H9 (cell line): ENCODE measurements at regions not wholly inside any gene's neighbourhood (a gene's known extent, or its start where the extent isn't known, plus 50 kb on each side); places are given as distances from the start of the nearest gene placed in this dataset.

Experiments
- DNase-seq: peaks from one replicate; pipeline ENCODE4 v3.0.0-alpha.2; 2017
- H2AFZ ChIP-seq: one replicate; pipeline ENCODE4 v1.6.1; 2013; ENCODE audit warnings: mild to moderate bottlenecking, low read length, control low read depth, moderate library complexity
- H2AK5ac ChIP-seq: 2 replicates; pipeline ENCODE4 v1.6.1; 2013; ENCODE audit warnings: low read length, control low read depth, mixed read lengths; ENCODE audit not compliant: insufficient read length
- H2BK120ac ChIP-seq: one replicate; pipeline ENCODE4 v1.6.1; 2013; ENCODE audit warnings: low read depth, mild to moderate bottlenecking, low read length, control low read depth, inconsistent platforms; ENCODE audit not compliant: poor library complexity, severe bottlenecking
- H2BK12ac ChIP-seq: 2 replicates; pipeline ENCODE4 v1.6.1; 2013; ENCODE audit warnings: low read length, control low read depth, mixed read lengths, low read depth; ENCODE audit not compliant: insufficient read length
- H2BK15ac ChIP-seq: 2 replicates; pipeline ENCODE4 v1.6.1; 2013; ENCODE audit warnings: low read depth, low read length, control low read depth
- H2BK20ac ChIP-seq: one replicate; pipeline ENCODE4 v1.6.1; 2013; ENCODE audit warnings: low read depth, mild to moderate bottlenecking, low read length, control low read depth, inconsistent platforms; ENCODE audit not compliant: poor library complexity, severe bottlenecking
- H2BK5ac ChIP-seq: 2 replicates; pipeline ENCODE4 v1.6.1; 2013; ENCODE audit warnings: low read length, control low read depth, mixed read lengths; ENCODE audit not compliant: insufficient read length
- H3K14ac ChIP-seq: 2 replicates; pipeline ENCODE4 v1.6.1; 2013; ENCODE audit warnings: low read length, control low read depth; ENCODE audit not compliant: insufficient read depth
- H3K18ac ChIP-seq: 2 replicates; pipeline ENCODE4 v1.6.1; 2013; ENCODE audit warnings: low read depth, mild to moderate bottlenecking, mixed read lengths, low read length, control low read depth; ENCODE audit not compliant: insufficient read length
- H3K23ac ChIP-seq: 2 replicates; pipeline ENCODE4 v1.6.1; 2013; ENCODE audit warnings: low read length, control low read depth, mixed read lengths, low read depth; ENCODE audit not compliant: insufficient read length
- H3K23me2 ChIP-seq: 2 replicates; pipeline ENCODE4 v1.6.1; 2013; ENCODE audit warnings: low read depth, mild to moderate bottlenecking, mixed read lengths, low read length, control low read depth; ENCODE audit not compliant: insufficient read length, poor library complexity, severe bottlenecking
- H3K27ac ChIP-seq: 2 replicates; pipeline ENCODE4 v1.5.1; 2013; ENCODE audit warnings: low read length, control low read depth, mixed read lengths, low read depth; ENCODE audit not compliant: insufficient read length
- H3K27me3 ChIP-seq: 2 replicates; pipeline ENCODE4 v1.6.1; 2013; ENCODE audit warnings: low read length, control low read depth, inconsistent platforms; ENCODE audit not compliant: insufficient read depth
- H3K4ac ChIP-seq: 2 replicates; pipeline ENCODE4 v1.6.1; 2013; ENCODE audit warnings: low read depth, mild to moderate bottlenecking, control low read depth, inconsistent platforms, low read length, moderate library complexity
- H3K4me1 ChIP-seq: 2 replicates; pipeline ENCODE4 v1.6.1; 2013; ENCODE audit warnings: low read length, control low read depth, inconsistent platforms; ENCODE audit not compliant: insufficient read depth
- H3K4me2 ChIP-seq: 2 replicates; pipeline ENCODE4 v1.6.1; 2013; ENCODE audit warnings: low read length, control low read depth, mixed read lengths; ENCODE audit not compliant: insufficient read length, insufficient read depth
- H3K56ac ChIP-seq: 2 replicates; pipeline ENCODE4 v1.6.1; 2013; ENCODE audit warnings: low read depth, mild to moderate bottlenecking, mixed read lengths, low read length, control low read depth; ENCODE audit not compliant: insufficient read length
- H3K79me1 ChIP-seq: 2 replicates; pipeline ENCODE4 v1.6.1; 2013; ENCODE audit warnings: low read depth, mild to moderate bottlenecking, moderate library complexity, low read length, control low read depth, inconsistent platforms; ENCODE audit not compliant: insufficient read depth, poor library complexity, severe bottlenecking
- H3K79me2 ChIP-seq: 2 replicates; pipeline ENCODE4 v1.6.1; 2013; ENCODE audit warnings: low read length, control low read depth, inconsistent platforms; ENCODE audit not compliant: insufficient read depth
- H3K9ac ChIP-seq: 2 replicates; pipeline ENCODE4 v1.6.1; 2013; ENCODE audit warnings: low read length, control low read depth, mixed read lengths; ENCODE audit not compliant: insufficient read length; ENCODE audit errors: extremely low read depth
- H3K9me3 ChIP-seq: one replicate; pipeline ENCODE4 v1.6.1; 2013; ENCODE audit warnings: low read depth, low read length, inconsistent platforms; ENCODE audit not compliant: control insufficient read depth
- H3T11ph ChIP-seq: one replicate; pipeline ENCODE4 v1.6.1; 2013; ENCODE audit warnings: mild to moderate bottlenecking, low read length, control low read depth, inconsistent platforms
- H4K20me1 ChIP-seq: one replicate; pipeline ENCODE4 v1.6.1; 2013; ENCODE audit not compliant: control insufficient read depth, insufficient read length, insufficient read depth
- H4K5ac ChIP-seq: 2 replicates; pipeline ENCODE4 v1.6.1; 2013; ENCODE audit warnings: low read depth, mild to moderate bottlenecking, mixed read lengths, low read length, control low read depth; ENCODE audit not compliant: insufficient read length
- H4K8ac ChIP-seq: replicated peaks from 2 replicates; pipeline ENCODE4 v1.6.1; 2013; ENCODE audit warnings: low read length, control low read depth, mixed read lengths, low read depth; ENCODE audit not compliant: insufficient read length
- H4K91ac ChIP-seq: 2 replicates; pipeline ENCODE4 v1.6.1; 2013; ENCODE audit warnings: low read depth, mild to moderate bottlenecking, moderate library complexity, mixed read lengths, low read length, control low read depth; ENCODE audit not compliant: insufficient read length
- H3K27ac Mint-ChIP-seq, 3 experiments: 2 replicates in 2 of 3; 3 replicates in 1 of 3; pipeline ENCODE4 v1.8.0; 2020 to 2021; ENCODE audit warnings: mixed read lengths in 3 of 3, mild to moderate bottlenecking in 1 of 3, moderate library complexity in 1 of 3
- H3K27me3 Mint-ChIP-seq: 2 replicates; pipeline ENCODE4 v1.8.0; 2021; ENCODE audit warnings: low read depth, mild to moderate bottlenecking, moderate library complexity, mixed read lengths
- H3K36me3 Mint-ChIP-seq, 3 experiments: 2 replicates in 2 of 3; 3 replicates in 1 of 3; pipeline ENCODE4 v1.8.0; 2020 to 2021; ENCODE audit warnings: low read depth in 3 of 3, mixed read lengths in 3 of 3; ENCODE audit not compliant: insufficient read depth in 1 of 3
- H3K4me1 Mint-ChIP-seq, 2 experiments: 2 replicates each; pipeline ENCODE4 v1.8.0; 2020; ENCODE audit warnings: mixed read lengths in 2 of 2
- H3K4me3 Mint-ChIP-seq, 2 experiments: 2 replicates in 1 of 2; 3 replicates in 1 of 2; pipeline ENCODE4 v1.8.0; 2020 to 2021; ENCODE audit warnings: mild to moderate bottlenecking in 2 of 2, mixed read lengths in 2 of 2, moderate library complexity in 1 of 2
- H3K9me3 Mint-ChIP-seq, 2 experiments: 2 replicates in 1 of 2; 3 replicates in 1 of 2; pipeline ENCODE4 v1.8.0; 2020; ENCODE audit warnings: mild to moderate bottlenecking in 2 of 2, mixed read lengths in 2 of 2, moderate library complexity in 1 of 2
- CTCF ChIP-seq: fragments of 200-600 bp; sonication (generic); conservative IDR thresholded peaks from 3 replicates; pipeline ENCODE4 v1.8.0; 2021; ENCODE audit warnings: antibody characterized with exemption, mild to moderate bottlenecking
- WGBS: extraction: QIAGEN DNeasy Blood & Tissue Kit; methylation state at CpG from one replicate; pipeline ENCODE4 v1.1.7; 2013; ENCODE audit warnings: missing lambda C conversion rate, low lambda C conversion rate, mixed read lengths; ENCODE audit not compliant: insufficient read length; ENCODE audit errors: extremely low coverage; 5-methylcytosine and 5-hydroxymethylcytosine counted together

- Histone ChIP-seq H3K56ac (no peak overlapping the region), H3K4me2 (no peak overlapping the region), H2BK20ac (no peak overlapping the region), H2BK5ac (no peak overlapping the region), H3K27ac (no peak overlapping the region), H4K20me1 (no peaks in the 10 kb centered on the region), H3K9me3 (peaks cover under 1% of the 10 kb centered on the region), H2AFZ (no peak overlapping the region), H2BK120ac (no peak overlapping the region), H3K23ac (no peak overlapping the region), H3K14ac (no peak overlapping the region), H2BK12ac (no peak overlapping the region), H3K4ac (no peak overlapping the region), H3K4me1 (no peaks in the 10 kb centered on the region), H4K5ac (no peak overlapping the region), H2BK15ac (no peak overlapping the region), H3K18ac (no peak overlapping the region), H3K9ac (no peak overlapping the region), H3K23me2 (no peaks in the 10 kb centered on the region), H3K79me2 (no peaks in the 10 kb centered on the region), H3T11ph (no peak overlapping the region), H4K91ac (no peak overlapping the region), H2AK5ac (no peak overlapping the region), H3K27me3 (no peaks in the 10 kb centered on the region), H3K79me1 (no peaks in the 10 kb centered on the region), H4K8ac (no peak overlapping the region)
- Mint-ChIP-seq H3K9me3 (peaks cover 7 to 8% of the 10 kb centered on the region in 2 experiments), H3K27ac (no peak overlapping the region), H3K36me3 (peaks cover 4 to 9% (median 5%) of the 10 kb centered on the region in 3 experiments; a peak in 6 of 7 replicates), H3K4me3 (no peak overlapping the region), H3K4me1 (peaks cover 0 to 3% of the 10 kb centered on the region in 2 experiments; a peak in 1 of 4 replicates), H3K27me3 (peaks cover 8% of the 10 kb centered on the region)
- DNase-seq: no peak
- no CpG with 5 or more reads among the region's 15 CpGs for WGBS
- no peak for TF ChIP-seq CTCF
Observed at GRCh38 chr9:87803166-87803565, 77.2 kb downstream of the CTSL start.
